ENCODE measurements at regions not wholly inside any gene's neighbourhood (a gene's known extent, or its start where the extent isn't known, plus 50 kb on each side); places are given as distances from the start of the nearest gene placed in this dataset.

- no peak for TF ChIP-seq CTCF (IDR thresholded peaks at IDR 0.05)
- H3K4me3 ChIP-seq = no peak overlapping the region
- DNase-seq (ENCODE audit: low spot score) = no peak
- H3K27ac ChIP-seq = no peak overlapping the region
Measured at GRCh38 chr4:14178421-14178820, 550.9 kb upstream of the BOD1L1 start.

- no peak for DNase-seq (ENCODE audit: low spot score)
- no peak for TF ChIP-seq CTCF (IDR thresholded peaks at IDR 0.05)
- no peak overlapping the region for H3K4me3 ChIP-seq
- no peak overlapping the region for H3K27ac ChIP-seq
Measured at GRCh38 chr4:14180166-14180565, 552.6 kb upstream of the BOD1L1 start.

GRCh38 chr4:14180983-14181601 is 553.6 kb upstream of the BOD1L1 start:
- DNase-seq (ENCODE audit: low spot score) = no peak
- H3K27ac ChIP-seq = no peak overlapping the region
- no peak for TF ChIP-seq CTCF (IDR thresholded peaks at IDR 0.05)
- no peak overlapping the region for H3K4me3 ChIP-seq

- H3K27ac ChIP-seq = no peak overlapping the region
- no peak for DNase-seq (ENCODE audit: low spot score)
- no peak overlapping the region for H3K4me3 ChIP-seq
- no peak for TF ChIP-seq CTCF (IDR thresholded peaks at IDR 0.05)
Measured at GRCh38 chr4:14182148-14182547, 554.6 kb upstream of the BOD1L1 start.

DNA sequence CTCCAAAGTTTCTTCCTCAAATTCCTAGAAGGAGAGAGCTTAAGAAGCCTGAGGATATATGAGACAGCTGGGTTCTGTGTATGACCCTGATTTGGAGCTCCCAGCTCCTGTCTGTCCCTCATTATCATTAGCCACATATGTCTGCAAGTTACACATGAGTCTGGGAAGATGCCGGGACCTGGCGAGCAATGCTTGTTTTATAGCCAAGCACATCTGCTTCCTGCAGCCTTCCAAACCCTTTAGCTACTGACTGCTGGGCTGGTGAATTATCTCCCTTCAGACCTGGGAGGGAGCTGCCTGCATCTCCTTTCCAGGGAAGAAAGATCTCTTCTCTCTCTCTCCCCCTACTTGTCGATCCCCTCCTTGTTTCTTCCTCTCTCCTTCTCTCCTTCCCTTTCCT is 556.7 kb upstream of the BOD1L1 start:
- Histone ChIP-seq H3K4me3 (no peak overlapping the region), H3K27ac (no peak overlapping the region)
- no peak for TF ChIP-seq CTCF (IDR thresholded peaks at IDR 0.05)
- DNase-seq (ENCODE audit: low spot score) = no peak

DNA sequence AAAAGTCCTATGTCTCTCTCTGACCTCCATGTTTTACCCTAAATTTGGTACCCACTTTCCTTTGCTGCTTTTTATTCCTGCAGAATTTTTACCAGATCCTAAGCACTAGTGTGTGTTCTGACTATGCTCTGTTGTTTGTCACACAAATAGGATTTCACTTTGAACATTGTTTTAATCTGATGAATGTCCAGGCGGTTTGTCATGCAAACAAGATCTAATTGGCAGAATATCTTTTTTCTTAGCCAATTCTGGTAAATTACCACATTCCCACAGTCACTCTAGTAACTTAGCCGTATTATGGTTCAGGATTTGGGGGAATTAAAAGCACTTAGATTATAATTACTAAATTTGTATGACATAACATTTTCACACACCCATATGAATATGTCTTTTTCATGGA is 557.2 kb upstream of the BOD1L1 start:
- no peak overlapping the region for H3K27ac ChIP-seq
- no peak for DNase-seq (ENCODE audit: low spot score)
- TF ChIP-seq CTCF (IDR thresholded peaks at IDR 0.05) = no peak
- H3K4me3 ChIP-seq = no peak overlapping the region

- no peak overlapping the region for H3K4me3 ChIP-seq
- TF ChIP-seq CTCF (IDR thresholded peaks at IDR 0.05) = no peak
- DNase-seq (ENCODE audit: low spot score) = no peak
- H3K27ac ChIP-seq = no peak overlapping the region
Measured at GRCh38 chr4:14188214-14188613, 560.7 kb upstream of the BOD1L1 start.

Data from coronary artery (tissue), 2 donors.